GM12875 (cell line): ENCODE measurements at regions not wholly inside any gene's neighbourhood (a gene's known extent, or its start where the extent isn't known, plus 50 kb on each side); places are given as distances from the start of the nearest gene placed in this dataset.
"Not testable (repeated sequence)": the region's sequence is repeated elsewhere in the genome, so short reads cannot be mapped to it uniquely, and the experiment has no call there.

ENCODE experiments used
- H3K4me3 ChIP-seq: one replicate; pipeline ENCODE4 v1.5.1; 2011; ENCODE audit warnings: low read depth, low read length, control low read depth
- CTCF ChIP-seq: IDR thresholded peaks from 2 replicates; pipeline ENCODE4 v1.5.1; 2011; ENCODE audit warnings: low read depth, mild to moderate bottlenecking, control low read depth, inconsistent platforms, low read length, moderate library complexity, borderline replicate concordance; ENCODE audit not compliant: insufficient read depth

- H3K4me3 ChIP-seq, result no peak overlapping the region
- no peak for TF ChIP-seq CTCF
Observed at GRCh38 chr4:104643805-104644204, 149.1 kb upstream of the CXXC4 start.

DNA sequence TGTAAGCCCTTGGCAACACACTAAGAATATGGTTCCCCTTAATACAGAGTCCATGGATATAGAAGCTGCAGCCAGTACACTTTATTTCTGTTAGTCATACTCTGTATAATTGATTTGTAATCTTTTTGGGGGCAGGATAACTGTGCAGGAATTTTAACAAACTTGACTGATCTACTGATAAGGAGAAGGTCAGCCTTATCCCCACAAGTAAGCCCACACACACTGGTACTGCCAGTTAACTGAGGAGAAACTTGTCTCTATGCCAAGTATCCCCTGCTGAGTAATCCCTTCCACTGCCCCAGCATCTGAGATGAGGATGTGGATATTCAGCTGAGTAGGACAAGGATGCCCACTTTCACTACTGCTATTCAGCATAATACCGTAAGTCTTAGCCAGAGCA, 154.9 kb upstream of the CXXC4 start:
- no peak overlapping the region for H3K4me3 ChIP-seq
- no peak for TF ChIP-seq CTCF

- not testable (repeated sequence) for H3K4me3 ChIP-seq
Observed at GRCh38 chr4:104662269-104662668, 167.6 kb upstream of the CXXC4 start.

DNA sequence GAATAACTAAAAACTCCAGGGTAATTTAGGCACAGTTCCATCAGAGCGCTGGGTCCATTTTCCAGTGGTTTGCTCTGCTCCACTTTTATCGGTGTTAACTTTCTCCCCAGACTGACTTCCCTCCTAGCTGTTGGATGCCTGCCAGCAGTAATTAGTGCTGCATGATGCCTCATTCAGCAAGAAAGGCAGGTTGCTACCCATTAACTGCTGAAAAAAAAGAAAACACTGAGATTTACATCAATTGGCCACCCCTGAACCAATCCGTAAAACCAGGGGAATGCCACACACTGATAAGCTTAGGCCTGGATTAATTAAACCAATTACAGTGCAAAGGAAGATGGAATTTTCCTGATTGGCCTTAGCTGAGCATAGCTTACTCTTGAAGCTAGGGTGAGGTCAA, 182.4 kb upstream of the CXXC4 start:
- TF ChIP-seq CTCF, result no peak
- H3K4me3 ChIP-seq, result no peak overlapping the region

DNA sequence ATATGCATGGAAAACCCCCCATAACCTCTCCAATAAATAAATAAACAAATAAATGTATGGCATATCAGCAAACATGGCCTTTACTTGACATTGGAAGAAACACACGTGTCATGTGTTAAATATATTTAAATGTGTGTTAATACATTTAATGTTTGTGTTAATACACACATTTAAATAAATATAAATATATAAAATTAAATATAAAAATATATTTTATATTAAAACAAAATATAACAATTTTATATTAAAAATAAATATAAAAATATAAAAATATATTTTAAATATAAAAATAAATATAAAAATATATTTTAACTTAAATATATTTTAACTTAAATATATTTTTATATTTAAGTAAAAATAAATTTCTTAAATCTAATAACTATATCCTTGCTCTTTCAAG, 187.6 kb upstream of the CXXC4 start:
- H3K4me3 ChIP-seq, result no peak overlapping the region
- TF ChIP-seq CTCF, result no peak

- no peak overlapping the region for H3K4me3 ChIP-seq
- 0 out of 2 replicates have a peak, but pooled peaks have one; percentile 12 for TF ChIP-seq CTCF
Observed at GRCh38 chr4:104693601-104694201, 199.0 kb upstream of the CXXC4 start.

DNA sequence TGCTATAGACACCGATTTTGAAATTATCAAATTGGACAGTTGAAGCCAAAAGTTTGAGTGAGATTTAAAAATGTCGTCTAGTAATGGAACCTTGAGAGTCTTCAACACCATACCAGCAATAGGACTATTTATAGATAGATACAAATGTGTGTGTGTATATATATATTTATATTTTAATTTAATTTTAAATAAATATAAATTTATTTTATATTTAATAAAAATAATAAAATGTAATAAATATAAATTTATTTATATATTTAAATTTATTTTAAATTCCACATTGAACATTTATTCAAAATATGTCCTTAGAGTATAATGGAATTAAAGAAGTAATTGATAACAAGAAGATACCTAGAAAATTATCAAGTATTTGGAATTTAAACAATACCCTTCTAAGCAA, 221.9 kb upstream of the CXXC4 start:
- TF ChIP-seq CTCF, result no peak
- H3K4me3 ChIP-seq, result no peak overlapping the region

DNA sequence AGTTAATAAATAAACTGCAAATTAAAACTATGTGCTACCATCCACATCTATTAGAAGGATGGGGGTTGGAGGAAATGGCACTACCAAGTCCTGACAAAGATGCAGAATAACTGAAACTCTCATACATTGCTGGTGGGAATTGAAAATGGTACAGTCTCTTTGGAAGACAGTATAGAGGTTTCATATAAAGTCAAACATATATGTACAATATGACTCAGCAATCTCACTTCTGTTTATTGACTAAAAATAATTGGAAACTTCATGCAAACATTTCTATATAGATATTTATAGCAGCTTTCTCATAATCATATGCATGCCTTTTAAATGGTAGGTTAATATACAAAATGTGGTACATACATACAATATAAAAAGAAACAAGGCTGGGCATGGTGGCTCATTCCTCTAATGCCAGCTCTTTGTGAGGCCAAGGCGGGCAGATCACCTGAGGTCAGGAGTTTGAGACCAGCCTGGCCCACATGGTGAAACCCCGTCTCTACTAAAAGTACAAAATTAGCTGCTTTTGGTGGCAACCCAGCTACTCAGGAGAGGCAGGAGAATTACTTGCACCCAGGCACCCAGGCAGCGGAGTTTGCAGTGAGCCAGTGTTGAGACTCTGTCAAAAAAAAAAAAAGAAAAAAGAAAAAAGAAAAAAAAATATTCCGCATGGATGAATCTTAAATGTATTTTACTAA, 225.0 kb upstream of the CXXC4 start:
- TF ChIP-seq CTCF, result no peak
- H3K4me3 ChIP-seq, result no peak overlapping the region
